Stimulated activated CD8-positive, alpha-beta memory T cell treated with anti-CD3 and anti-CD28 coated beads, Interleukin-15, amount 100 ng/mL, for 4 hours (primary cell): ENCODE measurements at regions not wholly inside any gene's neighbourhood (a gene's known extent, or its start where the extent isn't known, plus 50 kb on each side); places are given as distances from the start of the nearest gene placed in this dataset.
"Not testable (repeated sequence)": the region's sequence is repeated elsewhere in the genome, so short reads cannot be mapped to it uniquely, and the experiment has no call there.

ENCODE experiments used
- DNase-seq, 2 donors: peaks; one replicate each; pipeline ENCODE4 v3.0.0-alpha.2; 2020; ENCODE audit warnings: low read depth in 2 of 2

- no peak for DNase-seq
Observed at GRCh38 chr9:78383130-78383529, 86.2 kb downstream of the PSAT1 start.

DNA sequence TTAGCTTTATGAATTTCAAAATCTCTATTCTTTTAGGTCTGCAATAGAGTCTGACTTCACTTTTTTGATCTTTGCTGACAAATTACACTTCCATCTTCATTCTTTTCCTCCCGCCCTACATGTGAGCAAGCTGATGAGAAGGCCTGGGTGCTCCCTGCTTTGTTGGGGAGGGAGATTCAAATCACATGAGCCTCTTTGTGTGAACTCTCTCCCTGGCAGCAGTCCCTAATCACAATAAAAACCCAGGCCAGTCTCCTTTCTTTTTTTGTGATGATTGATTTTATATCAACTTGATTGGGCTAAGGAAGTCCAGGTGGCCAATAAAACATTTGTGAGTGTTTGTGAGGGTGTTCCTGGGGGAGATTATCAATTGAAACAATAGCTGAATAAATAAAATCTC is 89.4 kb downstream of the PSAT1 start:
- no peak for DNase-seq

DNA sequence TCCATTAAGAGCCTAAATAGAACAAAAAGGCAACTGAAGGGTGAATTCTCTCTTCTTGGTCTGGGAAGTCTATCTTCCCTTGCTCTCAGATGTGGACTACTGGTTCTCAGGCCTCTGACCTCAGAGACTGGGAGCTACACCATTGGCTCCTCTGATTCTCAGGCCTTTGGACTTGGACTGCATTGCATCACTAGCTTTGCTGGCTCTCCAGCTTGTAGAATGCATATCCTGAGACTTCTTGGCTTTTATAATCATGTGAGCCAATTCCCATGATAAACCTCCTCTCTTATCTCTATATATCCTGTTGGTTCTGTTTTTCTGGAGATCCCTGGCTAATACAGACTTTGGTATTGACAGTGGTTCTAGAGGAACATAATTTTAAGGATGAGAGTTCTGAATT is 89.8 kb downstream of the PSAT1 start:
- DNase-seq: no peak

- DNase-seq: no peak
Observed at GRCh38 chr9:78393340-78393739, 96.4 kb downstream of the PSAT1 start.

DNA sequence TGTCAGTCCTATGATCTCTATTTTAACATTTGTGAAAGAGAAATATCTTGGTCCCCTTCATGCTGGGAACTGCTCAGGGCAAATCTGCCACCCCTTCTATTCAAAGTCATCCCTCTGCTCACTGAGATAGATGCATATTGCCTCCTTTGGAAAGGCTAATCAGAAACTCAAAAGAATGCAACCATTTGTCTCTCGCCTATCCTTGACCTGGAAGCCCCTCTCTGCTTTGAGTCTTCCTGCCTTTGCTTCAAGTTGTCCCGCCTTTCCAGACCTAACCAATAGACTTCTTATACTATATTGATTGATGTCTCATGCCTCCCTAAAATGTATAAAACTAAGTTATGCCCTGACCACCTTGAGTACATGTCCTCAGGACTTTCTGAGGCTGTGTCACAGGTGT is 97.0 kb downstream of the PSAT1 start:
- DNase-seq: no peak

GRCh38 chr9:78396087-78396486 is 99.2 kb downstream of the PSAT1 start:
- no peak for DNase-seq

DNA sequence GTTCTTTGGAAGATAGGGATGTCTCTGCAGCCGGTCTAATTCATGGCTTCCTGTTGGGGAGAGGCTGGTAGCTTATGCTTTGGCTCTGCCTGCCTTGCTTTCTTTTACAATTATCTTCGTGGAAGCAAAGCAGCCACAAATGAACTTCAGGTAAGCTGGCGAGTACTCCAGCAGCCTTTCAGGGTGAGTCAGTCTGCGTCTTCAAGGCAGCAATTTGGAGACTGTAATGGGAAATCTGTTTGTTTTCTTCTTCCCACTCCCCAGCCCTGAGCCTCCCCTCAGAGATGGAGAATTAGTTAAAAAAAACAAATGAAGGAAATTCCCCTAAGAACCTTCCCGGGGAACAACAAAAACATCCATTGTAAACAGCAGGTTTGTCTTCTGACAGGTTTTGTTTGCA is 100.1 kb downstream of the PSAT1 start:
- no peak for DNase-seq

GRCh38 chr9:78397454-78397853 is 100.5 kb downstream of the PSAT1 start:
- no peak for DNase-seq

DNA sequence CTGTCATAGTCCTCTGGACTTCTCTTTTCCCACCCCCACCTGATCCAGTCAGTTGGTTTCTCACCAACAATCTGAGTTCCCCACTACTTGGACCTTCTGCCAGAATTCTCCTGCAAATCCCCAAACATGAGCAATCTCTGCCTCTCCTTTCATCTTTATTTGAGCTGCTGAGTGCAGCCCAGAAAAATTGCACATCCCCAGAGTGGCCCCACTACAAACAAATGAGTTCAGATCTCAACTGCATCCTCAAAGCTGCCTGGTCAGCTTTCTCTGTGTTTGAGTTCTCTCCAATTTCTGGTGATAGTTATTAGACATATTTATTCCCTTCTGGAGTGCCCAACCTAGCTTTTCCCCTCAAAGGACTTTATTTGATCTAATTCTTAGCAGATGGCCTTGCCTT is 102.2 kb downstream of the PSAT1 start:
- DNase-seq: no peak

- DNase-seq: no peak
Observed at GRCh38 chr9:78400496-78400895, 103.6 kb downstream of the PSAT1 start.

DNA sequence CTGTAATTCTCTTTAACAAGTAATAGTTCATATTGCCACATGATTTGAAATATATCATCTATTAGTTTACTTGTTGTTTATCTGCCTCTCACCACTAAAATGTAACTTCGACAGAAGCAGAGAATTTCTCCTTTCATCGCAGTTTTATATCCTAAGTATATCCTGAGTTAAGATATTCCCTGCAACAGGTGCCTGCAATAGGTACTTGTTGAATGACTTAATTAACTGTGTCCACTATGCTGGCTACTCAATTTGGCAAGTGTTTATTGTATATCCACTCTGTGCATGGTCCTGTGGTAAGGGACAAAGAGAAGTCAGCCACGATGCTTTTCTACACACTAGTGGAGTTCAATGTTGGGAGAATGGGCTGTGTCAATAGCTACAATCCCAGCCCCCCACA is 108.5 kb downstream of the PSAT1 start:
- DNase-seq: no peak

- no peak for DNase-seq
Observed at GRCh38 chr9:78406146-78406545, 109.2 kb downstream of the PSAT1 start.

GRCh38 chr9:78406933-78407332 is 110.0 kb downstream of the PSAT1 start:
- no peak for DNase-seq

- no peak for DNase-seq
Observed at GRCh38 chr9:78407636-78408312, 110.8 kb downstream of the PSAT1 start.

DNA sequence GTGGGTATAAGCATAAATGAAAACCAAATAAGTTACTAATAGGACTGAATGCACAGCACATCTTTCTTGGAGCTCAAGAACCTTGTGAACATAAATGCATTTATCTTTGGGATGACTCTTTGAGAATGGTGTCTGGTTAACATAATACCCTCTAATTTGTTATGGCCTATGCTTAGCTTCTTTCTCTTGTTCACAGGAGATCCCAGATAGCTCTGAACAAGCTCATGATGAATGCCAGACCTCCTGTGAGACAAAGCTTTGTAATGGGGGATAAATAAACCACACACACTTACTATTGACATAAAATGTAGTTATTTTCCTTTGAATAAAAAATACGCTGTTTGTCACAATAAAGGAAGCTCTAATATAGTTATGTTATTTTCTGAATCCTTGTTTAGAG is 111.5 kb downstream of the PSAT1 start:
- DNase-seq: no peak

DNA sequence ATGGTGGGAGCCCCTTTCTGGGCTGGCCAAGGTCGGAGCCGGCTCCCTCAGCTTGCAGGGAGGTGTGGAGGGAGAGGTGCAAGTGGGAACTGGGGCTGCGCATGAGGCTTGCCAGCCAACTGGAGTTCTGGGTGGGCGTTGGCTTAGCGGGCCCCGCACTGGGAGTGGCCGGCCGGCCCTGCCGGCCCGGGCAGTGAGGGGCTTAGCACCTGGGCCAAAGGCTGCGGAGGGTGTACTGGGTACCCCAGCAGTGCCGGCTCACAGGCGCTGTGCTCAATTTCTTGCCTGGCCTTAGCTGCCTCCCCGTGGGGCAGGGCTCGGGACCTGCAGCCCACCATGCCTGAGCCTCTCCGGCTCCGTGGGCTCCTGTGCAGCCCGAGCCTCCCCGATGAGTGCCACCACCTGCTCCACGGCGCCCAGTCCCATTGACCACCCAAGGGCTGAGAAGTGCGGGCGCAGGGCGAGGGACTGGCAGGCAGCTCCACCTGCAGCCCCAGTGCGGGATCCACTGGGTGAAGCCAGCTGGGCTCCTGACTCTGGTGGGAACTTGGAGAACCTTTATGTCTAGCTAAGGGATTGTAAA is 113.1 kb downstream of the PSAT1 start:
- not testable (repeated sequence) for DNase-seq

DNA sequence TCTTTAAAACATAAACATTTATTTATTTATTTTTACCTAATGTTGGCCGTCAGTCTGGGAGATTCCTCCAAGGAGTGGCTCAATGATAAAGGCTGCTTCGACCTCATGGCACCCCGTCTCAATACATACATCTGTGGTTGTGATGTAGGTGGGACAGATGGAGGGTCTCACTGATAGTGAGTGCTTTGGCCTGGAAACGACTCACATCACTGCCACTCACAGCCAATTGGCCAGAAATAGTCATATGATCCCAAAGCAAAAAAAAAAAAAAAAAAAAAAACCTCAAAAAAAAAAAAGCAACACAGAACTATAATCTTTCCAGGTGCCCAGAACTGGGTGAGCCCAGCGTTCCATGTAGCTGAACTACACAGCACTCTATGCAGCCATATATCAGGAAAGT is 125.4 kb downstream of the PSAT1 start:
- no peak for DNase-seq

GRCh38 chr9:78424299-78424698 is 127.4 kb downstream of the PSAT1 start:
- no peak for DNase-seq

DNA sequence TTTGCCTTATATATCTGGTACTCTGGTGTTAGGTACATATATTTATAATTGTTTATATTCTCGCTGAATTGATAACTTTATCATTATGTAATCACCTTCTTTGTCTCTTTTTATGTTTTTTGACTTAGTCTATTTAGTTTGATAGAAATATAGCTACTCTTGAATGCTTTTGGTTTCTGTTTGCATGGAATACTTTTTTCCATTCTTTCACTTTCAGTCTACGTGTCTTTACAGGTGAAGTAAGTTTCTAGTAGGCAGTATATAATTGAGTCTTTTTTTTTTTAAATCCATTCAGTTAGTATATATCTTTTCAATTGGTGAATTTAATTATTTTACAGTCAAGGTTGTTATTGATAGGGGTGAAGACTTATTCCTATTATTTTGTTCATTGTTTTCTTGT is 131.7 kb downstream of the PSAT1 start:
- DNase-seq: no peak

GRCh38 chr9:78430387-78430786 is 133.5 kb downstream of the PSAT1 start:
- no peak for DNase-seq

DNA sequence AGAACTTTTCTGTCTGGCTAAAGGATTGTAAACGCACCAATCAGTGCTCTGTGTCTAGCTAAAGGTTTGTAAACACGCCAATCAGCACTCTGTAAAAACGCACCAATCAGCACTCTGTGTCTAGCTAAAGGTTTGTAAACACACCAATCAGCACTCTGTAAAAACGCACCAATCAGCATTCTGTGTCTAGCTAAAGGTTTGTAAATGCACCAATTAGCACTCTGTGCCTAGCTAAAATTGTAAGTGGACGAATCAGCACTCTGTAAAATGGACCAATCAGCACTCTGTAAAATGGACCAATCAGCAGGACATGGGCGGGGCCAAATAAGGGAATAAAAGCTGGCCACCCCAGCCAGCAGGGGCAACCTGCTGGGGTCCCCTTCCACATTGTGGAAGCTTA is 134.1 kb downstream of the PSAT1 start:
- DNase-seq: not testable (repeated sequence)

DNA sequence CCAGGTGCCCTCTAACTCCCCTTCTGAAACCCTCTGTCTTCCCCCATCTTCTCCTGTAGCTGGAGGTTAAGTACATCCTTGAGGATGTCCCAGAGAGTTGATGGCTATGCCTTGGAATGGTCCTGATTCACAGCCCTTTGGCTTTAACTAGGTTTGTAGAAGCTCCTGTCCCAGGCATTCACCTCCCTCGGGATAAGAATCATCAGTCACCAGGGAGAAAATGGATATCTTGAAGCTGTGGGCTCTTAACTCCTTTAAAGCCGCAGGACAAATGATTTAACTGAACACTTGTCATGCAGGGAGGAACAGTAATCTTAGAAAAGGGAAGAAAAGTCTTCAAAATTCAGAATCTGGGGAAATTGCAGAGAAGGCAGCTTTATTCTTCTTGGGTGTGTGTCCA is 139.9 kb downstream of the PSAT1 start:
- DNase-seq: no peak

GRCh38 chr9:78437296-78437695 is 140.4 kb downstream of the PSAT1 start:
- DNase-seq: no peak

DNA sequence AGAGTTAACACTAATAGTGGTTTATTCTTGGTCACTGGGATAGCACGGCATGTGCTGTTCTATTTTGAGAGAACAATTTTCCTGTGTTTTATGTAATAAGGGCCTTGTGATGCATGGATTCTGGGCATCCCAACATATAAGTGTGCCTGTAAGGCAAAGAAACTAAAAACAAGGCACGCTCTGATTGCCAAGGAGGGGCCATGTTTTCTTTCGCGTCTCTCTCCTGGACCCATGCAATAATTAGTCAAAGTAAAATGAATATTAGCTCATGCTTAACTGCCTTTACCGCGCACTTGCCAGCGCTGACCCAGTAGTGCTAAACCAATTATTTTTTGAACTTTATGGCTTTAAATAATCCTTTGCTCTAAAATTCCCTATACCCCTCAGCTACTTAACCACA is 140.9 kb downstream of the PSAT1 start:
- no peak for DNase-seq
